Glutamatergic neuron (in vitro differentiated cells): ENCODE measurements at regions not wholly inside any gene's neighbourhood (a gene's known extent, or its start where the extent isn't known, plus 50 kb on each side); places are given as distances from the start of the nearest gene placed in this dataset.
A peak's percentile ranks its signal among the peaks of the same experiment; 100 is the strongest.

Source experiments
- DNase-seq: peaks from one replicate; pipeline ENCODE4 v3.0.0; 2022
- H3K27ac Mint-ChIP-seq: one replicate; pipeline ENCODE4 v1.8.0; 2020; ENCODE audit warnings: mild to moderate bottlenecking, mixed read lengths, inconsistent platforms; ENCODE audit not compliant: unreplicated experiment
- H3K27me3 Mint-ChIP-seq: one replicate; pipeline ENCODE4 v1.8.0; 2020; ENCODE audit warnings: mild to moderate bottlenecking, moderate library complexity, mixed read lengths, inconsistent platforms; ENCODE audit not compliant: unreplicated experiment
- H3K36me3 Mint-ChIP-seq: one replicate; pipeline ENCODE4 v1.8.0; 2020; ENCODE audit warnings: mild to moderate bottlenecking, mixed read lengths, inconsistent platforms; ENCODE audit not compliant: unreplicated experiment
- H3K4me1 Mint-ChIP-seq: one replicate; pipeline ENCODE4 v1.8.0; 2020; ENCODE audit warnings: mild to moderate bottlenecking, low read depth, mixed read lengths, inconsistent platforms; ENCODE audit not compliant: unreplicated experiment
- H3K4me3 Mint-ChIP-seq: one replicate; pipeline ENCODE4 v1.8.0; 2020; ENCODE audit warnings: mild to moderate bottlenecking, mixed read lengths, inconsistent platforms; ENCODE audit not compliant: unreplicated experiment
- H3K9me3 Mint-ChIP-seq: one replicate; pipeline ENCODE4 v1.8.0; 2020; ENCODE audit warnings: mild to moderate bottlenecking, moderate library complexity, mixed read lengths, inconsistent platforms; ENCODE audit not compliant: unreplicated experiment
- CTCF ChIP-seq: fragments of 200-600 bp; sonication (generic); IDR thresholded peaks from one replicate; pipeline ENCODE4 v1.5.0; 2021; ENCODE audit not compliant: partially characterized antibody, unreplicated experiment

GRCh38 chr1:36652586-36652985 is 169.9 kb upstream of the CSF3R start:
- Mint-ChIP-seq H3K4me1 (peaks cover 5% of the 10 kb centered on the region), H3K27me3 (peaks cover 6% of the 10 kb centered on the region), H3K4me3 (no peak overlapping the region), H3K27ac (no peak overlapping the region), H3K36me3 (no peaks in the 10 kb centered on the region), H3K9me3 (peaks cover 1% of the 10 kb centered on the region)
- no peak for TF ChIP-seq CTCF
- DNase-seq: no peak

- peaks cover 1% of the 10 kb centered on the region for H3K9me3 Mint-ChIP-seq
- H3K4me1 Mint-ChIP-seq: peaks cover 5% of the 10 kb centered on the region
- H3K36me3 Mint-ChIP-seq: no peaks in the 10 kb centered on the region
- H3K27me3 Mint-ChIP-seq: peaks cover 6% of the 10 kb centered on the region
- no peak overlapping the region for H3K27ac Mint-ChIP-seq
- no peak for TF ChIP-seq CTCF
- DNase-seq: no peak
- H3K4me3 Mint-ChIP-seq: no peak overlapping the region
Observed at GRCh38 chr1:36652011-36652410, 169.3 kb upstream of the CSF3R start.

- no peak overlapping the region for H3K4me3 Mint-ChIP-seq
- peaks cover 1% of the 10 kb centered on the region for H3K9me3 Mint-ChIP-seq
- no peaks in the 10 kb centered on the region for H3K36me3 Mint-ChIP-seq
- peaks cover 6% of the 10 kb centered on the region for H3K27me3 Mint-ChIP-seq
- peaks cover 5% of the 10 kb centered on the region for H3K4me1 Mint-ChIP-seq
- no peak overlapping the region for H3K27ac Mint-ChIP-seq
- TF ChIP-seq CTCF: no peak
- no peak for DNase-seq
Observed at GRCh38 chr1:36651176-36651910, 168.6 kb upstream of the CSF3R start.

GRCh38 chr1:36650200-36651065 is 167.7 kb upstream of the CSF3R start:
- no peak overlapping the region for H3K27ac Mint-ChIP-seq
- no peaks in the 10 kb centered on the region for H3K36me3 Mint-ChIP-seq
- peaks cover 4% of the 10 kb centered on the region for H3K9me3 Mint-ChIP-seq
- DNase-seq: peak; percentile 85
- peak; percentile 90 for TF ChIP-seq CTCF
- peaks cover 8% of the 10 kb centered on the region for H3K4me1 Mint-ChIP-seq
- peaks cover 5% of the 10 kb centered on the region for H3K27me3 Mint-ChIP-seq
- no peak overlapping the region for H3K4me3 Mint-ChIP-seq

GRCh38 chr1:36645867-36646266 is 163.2 kb upstream of the CSF3R start:
- no peaks in the 10 kb centered on the region for H3K36me3 Mint-ChIP-seq
- no peak overlapping the region for H3K27ac Mint-ChIP-seq
- peaks cover 6% of the 10 kb centered on the region for H3K9me3 Mint-ChIP-seq
- no peak for DNase-seq
- H3K27me3 Mint-ChIP-seq: peaks cover 2% of the 10 kb centered on the region
- peaks cover 8% of the 10 kb centered on the region for H3K4me1 Mint-ChIP-seq
- no peak for TF ChIP-seq CTCF
- H3K4me3 Mint-ChIP-seq: no peak overlapping the region
